AG09319 (cell line): ENCODE measurements at regions not wholly inside any gene's neighbourhood (a gene's known extent, or its start where the extent isn't known, plus 50 kb on each side); places are given as distances from the start of the nearest gene placed in this dataset.
"Not testable (repeated sequence)": the region's sequence is repeated elsewhere in the genome, so short reads cannot be mapped to it uniquely, and the experiment has no call there.

ENCODE experiments used
- DNase-seq: peaks from one replicate; pipeline ENCODE4 v3.0.0-alpha.2; 2010; ENCODE audit warnings: low read depth; ENCODE audit errors: extremely low read depth
- TF ChIP-seq, protein P1 (sequence below): IDR thresholded peaks from 2 replicates; pipeline ENCODE4 v1.5.1; 2011; ENCODE audit warnings: low read depth, mild to moderate bottlenecking, inconsistent platforms, low read length, moderate library complexity

DNA sequence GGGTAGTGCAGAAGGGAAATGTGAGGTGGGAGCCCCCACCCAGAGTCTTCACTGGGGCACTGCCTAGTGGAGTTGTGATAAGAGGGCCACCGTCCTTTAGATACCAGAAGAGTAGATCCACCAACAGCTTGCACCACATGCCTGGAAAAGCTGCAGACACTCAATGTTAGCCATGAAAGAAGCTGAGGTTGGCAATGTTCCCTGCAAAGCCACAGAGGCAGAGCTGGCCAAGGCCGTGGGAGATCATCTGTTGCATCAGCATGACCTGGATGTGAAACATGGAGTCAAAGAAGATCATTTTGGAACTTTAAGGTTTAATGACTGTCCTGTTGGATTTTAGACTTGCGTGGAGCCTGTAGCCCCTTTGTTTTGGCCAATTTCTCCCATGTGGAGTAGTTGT is 468.4 kb upstream of the FOXG1 start:
- DNase-seq: no peak
- TF ChIP-seq, protein P1, sequence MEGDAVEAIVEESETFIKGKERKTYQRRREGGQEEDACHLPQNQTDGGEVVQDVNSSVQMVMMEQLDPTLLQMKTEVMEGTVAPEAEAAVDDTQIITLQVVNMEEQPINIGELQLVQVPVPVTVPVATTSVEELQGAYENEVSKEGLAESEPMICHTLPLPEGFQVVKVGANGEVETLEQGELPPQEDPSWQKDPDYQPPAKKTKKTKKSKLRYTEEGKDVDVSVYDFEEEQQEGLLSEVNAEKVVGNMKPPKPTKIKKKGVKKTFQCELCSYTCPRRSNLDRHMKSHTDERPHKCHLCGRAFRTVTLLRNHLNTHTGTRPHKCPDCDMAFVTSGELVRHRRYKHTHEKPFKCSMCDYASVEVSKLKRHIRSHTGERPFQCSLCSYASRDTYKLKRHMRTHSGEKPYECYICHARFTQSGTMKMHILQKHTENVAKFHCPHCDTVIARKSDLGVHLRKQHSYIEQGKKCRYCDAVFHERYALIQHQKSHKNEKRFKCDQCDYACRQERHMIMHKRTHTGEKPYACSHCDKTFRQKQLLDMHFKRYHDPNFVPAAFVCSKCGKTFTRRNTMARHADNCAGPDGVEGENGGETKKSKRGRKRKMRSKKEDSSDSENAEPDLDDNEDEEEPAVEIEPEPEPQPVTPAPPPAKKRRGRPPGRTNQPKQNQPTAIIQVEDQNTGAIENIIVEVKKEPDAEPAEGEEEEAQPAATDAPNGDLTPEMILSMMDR: no peak

DNA sequence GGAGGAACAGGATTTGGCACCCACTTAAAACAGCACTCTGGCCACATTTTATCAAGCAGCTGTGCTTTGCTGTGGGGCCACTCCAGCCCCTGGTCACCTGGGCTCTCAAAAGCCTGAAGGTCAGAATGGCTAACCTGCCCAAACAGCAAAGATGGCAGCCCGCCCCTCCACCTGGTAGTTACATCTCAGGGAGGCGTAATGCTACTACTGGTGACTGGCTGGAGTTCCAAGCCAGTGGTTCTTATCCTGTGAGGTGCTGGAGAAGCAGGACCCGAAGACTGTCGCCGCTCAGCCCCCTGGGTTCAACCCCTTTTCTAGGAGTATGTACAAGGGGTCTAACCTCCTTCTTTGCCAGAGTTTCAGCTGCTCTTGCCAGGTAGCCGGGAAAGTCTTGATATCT is 467.4 kb upstream of the FOXG1 start:
- TF ChIP-seq, protein P1: no peak
- no peak for DNase-seq

DNA sequence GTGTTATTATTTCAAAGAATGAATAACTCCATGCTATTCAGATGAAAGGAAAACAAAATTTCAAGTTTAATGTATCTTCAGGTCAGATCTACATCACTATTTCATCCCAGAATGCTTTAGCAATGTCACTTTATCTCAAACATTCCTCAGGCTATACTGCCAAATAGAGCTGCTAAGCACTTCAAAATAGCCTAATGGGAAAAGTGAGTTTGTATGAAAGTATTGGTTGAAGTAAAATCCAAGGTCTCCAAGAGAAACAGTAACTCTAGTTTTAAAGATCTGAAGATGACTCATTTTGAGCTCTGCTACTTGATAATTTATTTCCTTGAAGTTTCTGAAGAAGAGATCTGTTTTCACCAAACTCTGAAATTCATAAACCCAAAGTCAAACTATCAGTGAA is 466.2 kb upstream of the FOXG1 start:
- no peak for DNase-seq
- TF ChIP-seq, protein P1: no peak

DNA sequence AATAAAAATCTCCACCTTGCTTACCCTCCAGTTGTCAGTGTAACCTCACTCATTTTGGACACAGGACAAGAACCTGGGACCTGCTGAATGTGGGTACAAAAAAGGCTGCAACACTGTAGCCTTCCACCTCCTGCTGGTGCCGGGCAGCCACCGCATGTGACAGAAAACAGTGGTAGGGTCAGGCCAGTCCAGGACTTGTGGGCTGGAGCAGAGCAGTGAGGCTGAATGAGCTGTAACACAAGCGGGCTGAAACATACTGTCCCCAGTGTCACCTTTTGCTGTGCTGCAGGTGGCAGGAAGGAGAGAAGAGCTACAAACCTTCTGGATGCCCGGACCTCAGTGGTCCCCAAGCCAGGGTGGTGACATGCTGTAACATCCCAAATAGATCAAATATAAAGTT is 465.4 kb upstream of the FOXG1 start:
- TF ChIP-seq, protein P1: no peak
- DNase-seq: no peak

DNA sequence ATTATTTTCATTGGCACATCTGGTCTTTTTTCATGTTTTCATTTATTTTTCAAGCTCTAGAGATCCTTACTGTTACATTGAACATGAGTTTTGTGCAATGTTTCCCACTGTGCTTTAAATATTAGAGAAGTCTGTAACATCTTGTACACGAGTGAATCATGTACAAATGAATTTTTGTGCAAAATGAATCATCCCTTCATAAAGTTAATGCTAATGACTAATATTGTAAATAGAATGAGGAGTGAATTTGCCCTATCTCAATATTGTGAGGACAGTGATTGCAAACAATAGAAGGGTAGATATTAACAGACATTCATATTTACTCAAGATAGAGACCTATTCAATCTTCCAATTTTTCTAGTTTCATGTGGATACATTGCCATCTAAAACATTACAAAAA is 463.3 kb upstream of the FOXG1 start:
- TF ChIP-seq, protein P1: no peak
- DNase-seq: no peak

DNA sequence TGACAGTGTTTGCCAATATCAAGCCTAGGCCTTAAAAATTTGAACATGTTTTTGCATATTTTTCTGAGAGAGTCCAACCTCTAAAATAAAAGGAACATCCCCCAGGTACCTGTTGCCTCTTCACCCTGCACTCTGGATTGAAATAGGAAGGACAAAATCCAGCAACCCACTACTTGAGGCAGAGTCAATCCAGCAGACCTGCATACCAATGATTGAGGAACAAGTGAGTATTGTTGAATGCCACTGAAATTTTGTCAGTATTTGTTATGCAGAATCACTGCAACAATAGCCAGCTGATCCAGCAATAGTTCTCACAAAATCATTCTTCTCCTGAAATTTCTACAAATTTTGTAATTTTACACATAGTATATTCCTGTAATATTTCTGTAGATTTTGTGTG is 460.6 kb upstream of the FOXG1 start:
- DNase-seq: no peak
- TF ChIP-seq, protein P1: no peak

DNA sequence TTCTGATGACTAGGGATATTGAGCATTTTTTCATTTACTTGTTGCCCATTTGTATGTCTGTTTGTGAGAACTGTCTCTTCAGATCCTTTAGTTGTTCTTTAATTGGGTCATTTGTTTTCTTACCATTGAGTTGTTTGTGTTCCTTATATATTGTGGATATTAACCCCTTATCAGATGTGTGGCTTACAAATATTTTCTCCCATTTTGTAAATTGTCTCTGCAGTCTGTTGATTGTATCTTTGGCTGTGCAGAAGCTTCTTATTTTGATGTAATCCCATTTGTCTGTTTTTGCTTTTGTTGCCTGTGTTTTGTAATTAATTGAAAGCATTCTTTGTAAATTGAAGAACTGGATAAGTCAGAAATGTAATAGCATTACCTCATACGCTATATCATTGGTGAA is 459.1 kb upstream of the FOXG1 start:
- DNase-seq: no peak
- TF ChIP-seq, protein P1: no peak

DNA sequence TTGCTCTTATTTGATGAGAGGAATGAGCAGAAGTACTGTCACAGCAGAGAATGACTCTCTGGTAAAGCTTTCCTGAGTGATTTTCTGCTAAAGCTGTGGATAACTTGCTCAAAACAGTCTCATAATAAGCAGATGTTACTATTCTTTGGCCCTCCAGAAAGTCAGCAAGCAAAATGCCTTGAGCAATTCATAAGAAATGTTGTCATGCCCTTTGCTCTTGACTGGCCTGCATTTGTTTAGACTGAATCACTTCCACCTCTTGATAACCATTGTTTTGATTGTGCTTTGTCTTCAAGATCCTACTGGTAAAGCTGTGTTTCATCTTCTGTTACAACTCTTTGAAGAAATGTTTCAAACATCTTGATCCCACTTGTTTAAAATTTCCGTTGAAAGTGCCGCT is 457.9 kb upstream of the FOXG1 start:
- peak; percentile 20 for DNase-seq
- TF ChIP-seq, protein P1: no peak

DNA sequence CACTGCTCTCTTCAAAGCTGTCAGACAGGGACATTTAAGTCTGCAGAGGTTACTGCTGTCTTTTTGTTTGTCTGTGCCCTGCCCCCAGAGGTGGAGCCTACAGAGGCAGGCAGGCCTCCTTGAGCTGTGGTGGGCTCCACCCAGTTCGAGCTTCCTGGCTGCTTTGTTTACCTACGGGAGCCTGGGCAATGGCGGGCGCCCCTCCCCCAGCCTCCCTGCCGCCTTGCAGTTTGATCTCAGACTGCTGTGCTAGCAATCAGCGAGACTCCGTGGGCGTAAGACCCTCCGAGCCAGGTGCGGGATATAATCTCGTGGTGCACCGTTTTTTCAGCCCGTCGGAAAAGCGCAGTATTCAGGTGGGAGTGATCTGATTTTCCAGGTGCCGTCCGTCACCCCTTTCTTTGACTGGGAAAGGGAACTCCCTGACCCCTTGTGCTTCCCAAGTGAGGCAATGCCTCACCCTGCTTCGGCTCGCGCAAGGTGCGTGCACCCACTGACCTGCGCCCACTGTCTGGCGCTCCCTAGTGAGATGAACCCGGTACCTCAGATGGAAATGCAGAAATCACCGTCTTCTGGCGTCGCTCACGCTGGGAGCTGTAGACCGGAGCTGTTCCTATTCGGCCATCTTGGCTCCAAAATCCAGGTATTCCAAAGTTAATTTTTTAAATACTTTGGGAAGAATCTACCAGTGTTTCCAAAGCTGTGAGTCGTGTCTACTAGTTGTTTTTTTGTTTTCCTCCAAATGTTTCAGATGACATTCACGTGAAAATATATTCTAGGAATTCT is 448.5 kb upstream of the FOXG1 start:
- DNase-seq: not testable (repeated sequence)
